Mucosa of stomach (tissue), 1 donor: ENCODE measurements at regions not wholly inside any gene's neighbourhood (a gene's known extent, or its start where the extent isn't known, plus 50 kb on each side); places are given as distances from the start of the nearest gene placed in this dataset.

Experiments used
- H3K27me3 ChIP-seq: one replicate; pipeline ENCODE4 v1.7.0; 2013; ENCODE audit warnings: mild to moderate bottlenecking, low read length; ENCODE audit not compliant: control insufficient read depth, insufficient read depth
- H3K36me3 ChIP-seq: one replicate; pipeline ENCODE4 v1.7.0; 2013; ENCODE audit warnings: low read length; ENCODE audit not compliant: control insufficient read depth, insufficient read depth
- H3K4me1 ChIP-seq: one replicate; pipeline ENCODE4 v1.7.0; 2013; ENCODE audit warnings: mild to moderate bottlenecking, low read length; ENCODE audit not compliant: control insufficient read depth, insufficient read depth
- H3K4me3 ChIP-seq: one replicate; pipeline ENCODE4 v1.7.0; 2013; ENCODE audit warnings: low read length
- H3K9ac ChIP-seq: one replicate; pipeline ENCODE4 v1.7.0; 2013; ENCODE audit warnings: mild to moderate bottlenecking, low read length, moderate library complexity
- H3K9me3 ChIP-seq: one replicate; pipeline ENCODE4 v1.7.0; 2013; ENCODE audit warnings: mild to moderate bottlenecking, low read length, moderate library complexity; ENCODE audit not compliant: control insufficient read depth
- donor health status: Pancreatic carcinoma.

- Histone ChIP-seq H3K27me3 (no peaks in the 10 kb centered on the region), H3K9ac (no peak overlapping the region), H3K4me1 (no peaks in the 10 kb centered on the region), H3K4me3 (no peak overlapping the region), H3K36me3 (no peaks in the 10 kb centered on the region), H3K9me3 (no peaks in the 10 kb centered on the region)
Observed at GRCh38 chr6:121522771-121523386, 87.4 kb downstream of the GJA1 start.

- no peaks in the 10 kb centered on the region for H3K36me3 ChIP-seq
- H3K9ac ChIP-seq, result no peak overlapping the region
- H3K4me1 ChIP-seq, result no peaks in the 10 kb centered on the region
- no peaks in the 10 kb centered on the region for H3K9me3 ChIP-seq
- no peak overlapping the region for H3K4me3 ChIP-seq
- H3K27me3 ChIP-seq, result no peaks in the 10 kb centered on the region
Observed at GRCh38 chr6:121523628-121524027, 88.2 kb downstream of the GJA1 start.

GRCh38 chr6:121526282-121526681 is 90.8 kb downstream of the GJA1 start:
- H3K27me3 ChIP-seq, result no peaks in the 10 kb centered on the region
- no peaks in the 10 kb centered on the region for H3K36me3 ChIP-seq
- no peaks in the 10 kb centered on the region for H3K9me3 ChIP-seq
- H3K4me3 ChIP-seq, result no peak overlapping the region
- H3K4me1 ChIP-seq, result no peaks in the 10 kb centered on the region
- no peak overlapping the region for H3K9ac ChIP-seq

- H3K4me1 ChIP-seq, result no peaks in the 10 kb centered on the region
- H3K9me3 ChIP-seq, result no peaks in the 10 kb centered on the region
- H3K4me3 ChIP-seq, result no peak overlapping the region
- no peaks in the 10 kb centered on the region for H3K36me3 ChIP-seq
- no peaks in the 10 kb centered on the region for H3K27me3 ChIP-seq
- no peak overlapping the region for H3K9ac ChIP-seq
Observed at GRCh38 chr6:121531658-121532169, 96.3 kb downstream of the GJA1 start.

GRCh38 chr6:121533321-121533841 is 97.9 kb downstream of the GJA1 start:
- Histone ChIP-seq H3K4me1 (no peaks in the 10 kb centered on the region), H3K9ac (no peak overlapping the region), H3K9me3 (no peaks in the 10 kb centered on the region), H3K4me3 (no peak overlapping the region), H3K27me3 (no peaks in the 10 kb centered on the region), H3K36me3 (no peaks in the 10 kb centered on the region)

GRCh38 chr6:121535777-121536176 is 100.3 kb downstream of the GJA1 start:
- Histone ChIP-seq H3K9ac (no peak overlapping the region), H3K4me1 (no peaks in the 10 kb centered on the region), H3K9me3 (no peaks in the 10 kb centered on the region), H3K27me3 (no peaks in the 10 kb centered on the region), H3K4me3 (no peak overlapping the region), H3K36me3 (no peaks in the 10 kb centered on the region)

GRCh38 chr6:121536345-121536744 is 100.9 kb downstream of the GJA1 start:
- Histone ChIP-seq H3K4me1 (no peaks in the 10 kb centered on the region), H3K4me3 (no peak overlapping the region), H3K9ac (no peak overlapping the region), H3K27me3 (no peaks in the 10 kb centered on the region), H3K9me3 (no peaks in the 10 kb centered on the region), H3K36me3 (no peaks in the 10 kb centered on the region)

GRCh38 chr6:121539439-121539838 is 104.0 kb downstream of the GJA1 start:
- H3K9me3 ChIP-seq, result no peaks in the 10 kb centered on the region
- H3K27me3 ChIP-seq, result no peaks in the 10 kb centered on the region
- no peak overlapping the region for H3K9ac ChIP-seq
- no peaks in the 10 kb centered on the region for H3K4me1 ChIP-seq
- no peaks in the 10 kb centered on the region for H3K36me3 ChIP-seq
- H3K4me3 ChIP-seq, result no peak overlapping the region

GRCh38 chr6:121540210-121540609 is 104.8 kb downstream of the GJA1 start:
- H3K9me3 ChIP-seq, result no peaks in the 10 kb centered on the region
- H3K9ac ChIP-seq, result no peak overlapping the region
- no peaks in the 10 kb centered on the region for H3K36me3 ChIP-seq
- no peaks in the 10 kb centered on the region for H3K4me1 ChIP-seq
- H3K4me3 ChIP-seq, result no peak overlapping the region
- H3K27me3 ChIP-seq, result no peaks in the 10 kb centered on the region

GRCh38 chr6:121544691-121545090 is 109.2 kb downstream of the GJA1 start:
- Histone ChIP-seq H3K4me1 (no peaks in the 10 kb centered on the region), H3K4me3 (no peak overlapping the region), H3K27me3 (no peaks in the 10 kb centered on the region), H3K9me3 (no peaks in the 10 kb centered on the region), H3K36me3 (no peaks in the 10 kb centered on the region), H3K9ac (no peak overlapping the region)

- Histone ChIP-seq H3K27me3 (no peaks in the 10 kb centered on the region), H3K4me3 (no peak overlapping the region), H3K9me3 (no peaks in the 10 kb centered on the region), H3K36me3 (no peaks in the 10 kb centered on the region), H3K4me1 (no peaks in the 10 kb centered on the region), H3K9ac (no peak overlapping the region)
Observed at GRCh38 chr6:121548131-121548530, 112.7 kb downstream of the GJA1 start.

- Histone ChIP-seq H3K27me3 (no peaks in the 10 kb centered on the region), H3K9ac (no peak overlapping the region), H3K4me3 (no peak overlapping the region), H3K36me3 (no peaks in the 10 kb centered on the region), H3K9me3 (no peaks in the 10 kb centered on the region), H3K4me1 (no peaks in the 10 kb centered on the region)
Observed at GRCh38 chr6:121549736-121550135, 114.3 kb downstream of the GJA1 start.
